WTC11 (cell line): ENCODE measurements at regions not wholly inside any gene's neighbourhood (a gene's known extent, or its start where the extent isn't known, plus 50 kb on each side); places are given as distances from the start of the nearest gene placed in this dataset.

Experiments used
- CTCF ChIP-seq: fragments of 200-600 bp; IDR thresholded peaks from 2 replicates; pipeline ENCODE4 v1.8.0; 2022; ENCODE audit warnings: antibody characterized with exemption
- ETV6 ChIP-seq: sonication (generic); formaldehyde crosslinking; IDR thresholded peaks from 2 replicates; pipeline ENCODE4 v1.8.1; 2022; ENCODE audit warnings: mild to moderate bottlenecking, missing genetic modification reagents
- NR2C2 ChIP-seq: sonication (generic); formaldehyde crosslinking; IDR thresholded peaks from 2 replicates; pipeline ENCODE4 v1.8.0; 2022; ENCODE audit warnings: mild to moderate bottlenecking, missing genetic modification reagents
- TEAD4 ChIP-seq: sonication (generic); formaldehyde crosslinking; IDR thresholded peaks from 2 replicates; pipeline ENCODE4 v1.8.0; 2022; ENCODE audit warnings: mild to moderate bottlenecking, missing genetic modification reagents
- USF2 ChIP-seq: sonication (generic); formaldehyde crosslinking; IDR thresholded peaks from 2 replicates; pipeline ENCODE4 v1.8.1; 2023; ENCODE audit warnings: mild to moderate bottlenecking, missing genetic modification reagents, moderate library complexity
- TF ChIP-seq, protein P1 (sequence below): sonication (generic); formaldehyde crosslinking; IDR thresholded peaks from 2 replicates; pipeline ENCODE4 v1.8.0; 2022; ENCODE audit warnings: mild to moderate bottlenecking, missing genetic modification reagents

DNA sequence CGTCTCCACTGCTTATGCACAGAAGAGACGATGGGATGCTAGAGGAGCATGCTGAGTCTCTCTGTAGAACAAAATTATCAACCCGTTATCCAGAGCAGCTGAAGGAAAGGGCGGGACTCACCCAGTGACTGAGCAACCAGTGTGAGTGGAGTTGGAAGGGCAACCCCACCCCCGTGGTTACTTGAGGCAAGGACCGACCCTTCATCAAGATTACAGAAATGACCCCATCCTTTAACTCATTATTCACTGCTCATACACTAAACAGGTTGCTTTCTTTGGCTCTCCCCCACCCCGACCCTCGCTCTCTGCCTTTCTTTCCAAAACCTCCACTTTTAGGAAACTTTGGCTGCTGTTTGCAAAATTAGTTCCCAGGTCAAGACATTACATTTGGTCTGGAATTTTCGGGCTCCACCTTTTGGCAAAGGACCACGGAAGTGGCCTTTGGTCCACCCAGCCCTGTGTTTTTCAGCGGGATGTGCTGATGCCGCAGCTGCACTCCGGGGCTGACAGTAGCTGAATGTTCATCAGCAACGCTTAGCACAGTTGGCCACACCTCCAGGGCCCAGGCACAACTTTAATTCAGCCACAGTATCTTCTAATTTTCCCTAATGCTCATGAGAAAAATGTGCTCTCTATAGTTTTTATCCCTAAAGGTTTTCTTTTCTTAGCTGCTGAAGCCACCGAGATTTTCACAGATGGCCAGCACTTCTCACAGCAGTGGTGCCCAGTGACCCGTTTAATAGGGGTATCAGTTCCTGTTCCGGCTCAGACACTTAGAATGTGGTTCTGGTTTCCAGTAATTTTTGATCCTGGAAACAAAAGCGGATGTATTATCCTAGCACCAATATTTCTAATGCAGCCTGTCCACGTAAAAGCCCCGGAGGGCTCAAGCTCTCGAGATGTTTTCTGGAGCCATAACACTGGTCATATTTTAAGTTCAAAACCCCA, 103.6 kb upstream of the NXT1 start:
- TF ChIP-seq ETV6 (CRISPR knock-in tag), result no peak
- no peak for TF ChIP-seq TEAD4 (CRISPR knock-in tag)
- TF ChIP-seq NR2C2 (CRISPR knock-in tag), result no peak
- TF ChIP-seq CTCF, result no peak
- TF ChIP-seq, protein P1, sequence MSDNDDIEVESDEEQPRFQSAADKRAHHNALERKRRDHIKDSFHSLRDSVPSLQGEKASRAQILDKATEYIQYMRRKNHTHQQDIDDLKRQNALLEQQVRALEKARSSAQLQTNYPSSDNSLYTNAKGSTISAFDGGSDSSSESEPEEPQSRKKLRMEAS, result no peak
- no peak for TF ChIP-seq USF2 (CRISPR knock-in tag)
